ENCODE measurements at regions not wholly inside any gene's neighbourhood (a gene's known extent, or its start where the extent isn't known, plus 50 kb on each side); places are given as distances from the start of the nearest gene placed in this dataset.

GRCh38 chr5:158165647-158166046 lies 306.7 kb upstream of the CLINT1 start:
- ATAC-seq (no peak), DNase-seq (no peak)
- no peaks in the 10 kb centered on the region for H3K36me3 ChIP-seq
- no peak overlapping the region for H3K4me3 ChIP-seq
- H3K27ac ChIP-seq, result no peak overlapping the region
- H3K4me1 ChIP-seq, result no peaks in the 10 kb centered on the region
- intact Hi-C loops (cut with DNase I; ENCODE audit: low total_unique reads) (no loop called here), in situ Hi-C loops (cut with MboI; ENCODE audit: low sequenced_read_pairs in 4 of 4) (no loop called here)
- TF ChIP-seq POLR2A (IDR thresholded peaks at IDR 0.05), result no peak
- no peaks in the 10 kb centered on the region for H3K27me3 ChIP-seq
- H3K9me3 ChIP-seq, result no peaks in the 10 kb centered on the region

DNA sequence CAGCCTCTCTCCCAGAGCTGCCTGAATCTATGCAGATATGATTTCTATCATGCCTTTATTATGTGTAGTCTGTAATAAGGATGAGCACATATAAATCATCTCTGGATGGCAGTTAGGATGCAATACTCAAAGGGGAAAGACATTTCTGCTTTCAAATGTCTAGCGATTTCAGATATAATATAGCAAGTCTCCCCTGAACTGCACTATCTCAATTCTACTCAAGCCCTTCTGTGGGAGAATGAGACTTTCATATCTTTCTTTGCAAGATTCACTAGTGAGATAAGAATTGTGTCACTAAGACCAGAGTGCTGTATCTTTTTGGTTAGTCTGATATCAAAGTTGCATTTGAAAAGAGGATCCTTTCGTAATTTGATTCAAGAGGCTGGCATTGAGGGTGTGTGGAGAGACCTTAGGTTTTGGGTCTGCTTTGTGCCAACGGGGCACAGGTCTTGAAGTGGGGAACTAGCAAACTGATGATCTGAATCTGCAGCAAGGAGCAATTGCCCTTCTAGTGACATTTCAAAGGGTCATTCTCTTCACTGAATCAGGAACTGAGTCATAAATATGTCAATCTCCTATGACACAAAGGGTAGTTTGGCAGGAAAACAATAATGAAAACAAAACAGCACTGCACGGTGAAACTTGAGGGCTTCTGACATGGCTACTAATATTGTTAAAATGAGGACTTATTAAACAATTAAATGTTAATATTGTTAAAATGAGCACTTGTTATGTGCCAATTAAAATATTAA lies 305.5 kb upstream of the CLINT1 start:
- no peak for TF ChIP-seq POLR2A (IDR thresholded peaks at IDR 0.05)
- TF ChIP-seq, protein P1, sequence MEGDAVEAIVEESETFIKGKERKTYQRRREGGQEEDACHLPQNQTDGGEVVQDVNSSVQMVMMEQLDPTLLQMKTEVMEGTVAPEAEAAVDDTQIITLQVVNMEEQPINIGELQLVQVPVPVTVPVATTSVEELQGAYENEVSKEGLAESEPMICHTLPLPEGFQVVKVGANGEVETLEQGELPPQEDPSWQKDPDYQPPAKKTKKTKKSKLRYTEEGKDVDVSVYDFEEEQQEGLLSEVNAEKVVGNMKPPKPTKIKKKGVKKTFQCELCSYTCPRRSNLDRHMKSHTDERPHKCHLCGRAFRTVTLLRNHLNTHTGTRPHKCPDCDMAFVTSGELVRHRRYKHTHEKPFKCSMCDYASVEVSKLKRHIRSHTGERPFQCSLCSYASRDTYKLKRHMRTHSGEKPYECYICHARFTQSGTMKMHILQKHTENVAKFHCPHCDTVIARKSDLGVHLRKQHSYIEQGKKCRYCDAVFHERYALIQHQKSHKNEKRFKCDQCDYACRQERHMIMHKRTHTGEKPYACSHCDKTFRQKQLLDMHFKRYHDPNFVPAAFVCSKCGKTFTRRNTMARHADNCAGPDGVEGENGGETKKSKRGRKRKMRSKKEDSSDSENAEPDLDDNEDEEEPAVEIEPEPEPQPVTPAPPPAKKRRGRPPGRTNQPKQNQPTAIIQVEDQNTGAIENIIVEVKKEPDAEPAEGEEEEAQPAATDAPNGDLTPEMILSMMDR (IDR thresholded peaks at IDR 0.05 in 4 of 5, conservative IDR thresholded peaks at IDR 0.05 in 1 of 5), result no peak
- intact Hi-C loops (cut with DNase I; ENCODE audit: low total_unique reads), result no loop called here
- no peaks in the 10 kb centered on the region for H3K4me1 ChIP-seq
- no peak overlapping the region for H3K4me3 ChIP-seq
- no peaks in the 10 kb centered on the region for H3K27me3 ChIP-seq
- ATAC-seq (no peak), DNase-seq (no peak)
- H3K9me3 ChIP-seq, result no peaks in the 10 kb centered on the region
- H3K36me3 ChIP-seq, result no peaks in the 10 kb centered on the region
- in situ Hi-C loops (cut with MboI; ENCODE audit: low sequenced_read_pairs in 4 of 4), result no loop called here
- no peak overlapping the region for H3K27ac ChIP-seq

DNA sequence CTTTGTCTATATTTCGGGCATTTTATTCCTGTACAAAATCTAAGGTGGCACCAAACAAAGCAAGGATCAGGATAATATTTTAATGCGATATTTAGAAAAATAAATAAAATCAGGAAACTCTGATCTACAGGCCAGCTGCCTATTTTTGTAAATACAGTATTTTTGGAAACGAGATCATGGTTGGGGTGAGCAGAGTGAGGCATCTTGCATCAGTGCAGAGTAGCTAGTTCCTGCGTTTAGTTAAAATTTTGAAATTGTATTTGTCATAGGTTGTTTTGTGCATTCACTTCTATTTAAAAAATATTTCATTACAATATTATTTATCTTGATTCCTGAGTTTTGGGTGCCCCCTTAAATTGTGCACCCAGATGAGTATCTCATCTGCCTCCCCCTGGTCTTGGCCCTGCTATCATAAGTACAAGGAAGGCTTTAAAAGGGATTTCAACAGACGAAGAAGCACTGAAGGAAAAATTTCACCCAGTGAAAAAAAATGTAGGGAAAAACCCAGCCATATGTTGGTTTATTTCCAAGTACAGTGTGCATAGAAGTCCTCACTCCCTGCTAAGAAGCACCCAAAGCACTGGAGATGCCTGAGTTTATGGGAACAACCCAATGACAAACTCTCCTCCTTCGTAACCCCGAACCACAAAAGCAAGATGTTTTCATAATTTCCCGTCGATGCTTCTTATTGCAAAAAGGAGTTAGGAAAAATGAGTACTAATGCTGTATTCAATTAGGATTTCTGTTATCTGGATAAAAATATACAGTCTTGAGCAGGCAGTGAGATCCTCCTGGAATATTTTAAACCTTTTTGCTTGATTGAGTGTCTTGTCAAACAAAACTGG lies 304.7 kb upstream of the CLINT1 start:
- no peak for TF ChIP-seq POLR2A (IDR thresholded peaks at IDR 0.05)
- TF ChIP-seq, protein P1 (IDR thresholded peaks at IDR 0.05 in 4 of 5, conservative IDR thresholded peaks at IDR 0.05 in 1 of 5), result no peak
- ATAC-seq, result no peak
- H3K36me3 ChIP-seq, result no peaks in the 10 kb centered on the region
- intact Hi-C loops (cut with DNase I; ENCODE audit: low total_unique reads), result no loop called here
- no peaks in the 10 kb centered on the region for H3K9me3 ChIP-seq
- H3K27me3 ChIP-seq, result no peaks in the 10 kb centered on the region
- no peak overlapping the region for H3K27ac ChIP-seq
- in situ Hi-C loops (cut with MboI; ENCODE audit: low sequenced_read_pairs in 4 of 4), result no loop called here
- DNase-seq, result no peak
- no peaks in the 10 kb centered on the region for H3K4me1 ChIP-seq
- H3K4me3 ChIP-seq, result no peak overlapping the region

DNA sequence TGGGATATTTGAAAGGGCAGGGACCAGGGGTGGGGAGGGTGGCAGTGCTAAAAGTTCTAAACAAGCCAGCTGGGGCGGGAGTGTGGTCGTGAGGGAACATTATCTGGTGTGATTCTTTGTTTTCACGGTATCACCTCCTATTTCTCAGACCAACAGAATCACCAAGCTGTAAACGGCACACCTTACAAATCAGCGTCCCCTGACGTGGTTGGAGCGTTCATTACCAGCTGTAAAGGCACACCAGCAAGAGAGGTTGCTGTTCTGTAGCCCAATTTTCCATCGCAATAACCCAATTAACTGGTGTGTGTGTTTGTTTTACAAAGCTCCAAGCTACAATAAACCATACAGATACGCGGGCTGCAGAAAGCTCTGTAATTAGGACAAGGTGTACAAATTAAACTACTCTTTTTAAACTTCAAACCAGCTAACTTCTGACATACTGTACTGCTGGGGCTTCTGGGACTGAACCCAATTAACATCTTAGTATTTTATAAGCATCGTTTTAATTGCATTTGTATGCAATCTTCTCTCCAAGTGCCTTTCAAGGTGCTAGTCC lies 303.6 kb upstream of the CLINT1 start:
- Histone ChIP-seq H3K4me1 (no peaks in the 10 kb centered on the region), H3K4me3 (no peak overlapping the region), H3K9me3 (no peaks in the 10 kb centered on the region), H3K36me3 (no peaks in the 10 kb centered on the region), H3K27me3 (no peaks in the 10 kb centered on the region), H3K27ac (no peak overlapping the region)
- intact Hi-C loops (cut with DNase I; ENCODE audit: low total_unique reads) (no loop called here), in situ Hi-C loops (cut with MboI; ENCODE audit: low sequenced_read_pairs in 4 of 4) (no loop called here)
- no peak for DNase-seq
- ATAC-seq, result no peak
- no peak for TF ChIP-seq POLR2A (IDR thresholded peaks at IDR 0.05)
- TF ChIP-seq, protein P1 (IDR thresholded peaks at IDR 0.05 in 4 of 5, conservative IDR thresholded peaks at IDR 0.05 in 1 of 5), result no peak

GRCh38 chr5:158162026-158162425 lies 303.1 kb upstream of the CLINT1 start:
- Histone ChIP-seq H3K36me3 (no peaks in the 10 kb centered on the region), H3K4me3 (no peak overlapping the region), H3K4me1 (no peaks in the 10 kb centered on the region), H3K27ac (no peak overlapping the region), H3K9me3 (no peaks in the 10 kb centered on the region), H3K27me3 (no peaks in the 10 kb centered on the region)
- ATAC-seq (no peak), DNase-seq (no peak)
- in situ Hi-C loops (cut with MboI; ENCODE audit: low sequenced_read_pairs in 4 of 4) (no loop called here), intact Hi-C loops (cut with DNase I; ENCODE audit: low total_unique reads) (no loop called here)
- TF ChIP-seq, protein P1 (IDR thresholded peaks at IDR 0.05 in 4 of 5, conservative IDR thresholded peaks at IDR 0.05 in 1 of 5), result no peak
- TF ChIP-seq POLR2A (IDR thresholded peaks at IDR 0.05), result no peak

Data from gastrocnemius medialis (tissue), 4 donors.